NT2/D1 (cell line): ENCODE measurements at regions not wholly inside any gene's neighbourhood (a gene's known extent, or its start where the extent isn't known, plus 50 kb on each side); places are given as distances from the start of the nearest gene placed in this dataset.

ENCODE experiments used
- SUZ12 ChIP-seq: IDR thresholded peaks from 2 replicates; pipeline ENCODE4 v1.6.1; 2011; ENCODE audit not compliant: insufficient read length, insufficient read depth; ENCODE audit errors: extremely low read depth
- YY1 ChIP-seq: IDR thresholded peaks from 2 replicates; pipeline ENCODE4 v1.6.1; 2011; ENCODE audit not compliant: insufficient read length, insufficient read depth
- ZNF274 ChIP-seq: IDR thresholded peaks from 2 replicates; pipeline ENCODE4 v1.6.1; 2011; ENCODE audit warnings: mild to moderate bottlenecking, low read depth, low read length

DNA sequence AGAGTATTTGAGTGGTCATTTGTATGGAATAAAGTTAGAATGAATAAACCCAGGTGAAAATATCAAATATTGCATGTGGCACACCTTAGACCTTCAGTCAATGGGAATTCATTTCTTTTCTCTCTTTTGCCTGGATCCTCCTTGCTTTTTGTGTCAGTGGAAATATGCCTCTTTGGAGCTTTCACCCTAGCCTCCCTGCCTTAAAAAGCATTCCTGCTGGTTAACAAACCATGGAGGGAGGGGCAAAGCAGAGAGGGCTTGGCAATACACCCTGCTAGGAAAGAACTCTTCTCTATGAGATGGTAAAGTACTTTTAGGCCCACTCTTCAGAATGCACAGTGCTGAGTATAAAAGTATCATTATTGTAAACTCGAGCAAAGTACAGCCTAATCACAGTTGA lies 383.7 kb downstream of the DMAC1 start:
- TF ChIP-seq SUZ12: no peak
- no peak for TF ChIP-seq ZNF274
- no peak for TF ChIP-seq YY1
